Erythroblast (primary cell): ENCODE measurements at regions not wholly inside any gene's neighbourhood (a gene's known extent, or its start where the extent isn't known, plus 50 kb on each side); places are given as distances from the start of the nearest gene placed in this dataset.

Experiments
- DNase-seq, 2 experiments: peaks; one replicate each; lab custom pipeline; 2025; lab: John Stamatoyannopoulos, UW
- GATA1 ChIP-seq: IDR thresholded peaks from 2 replicates; pipeline ENCODE4 v1.6.1; 2011; ENCODE audit warnings: low read depth, mild to moderate bottlenecking, control low read depth, low read length, moderate library complexity
- POLR2A ChIP-seq: IDR thresholded peaks from 2 replicates; pipeline ENCODE4 v1.6.1; 2011; ENCODE audit warnings: mild to moderate bottlenecking, low read length

DNA sequence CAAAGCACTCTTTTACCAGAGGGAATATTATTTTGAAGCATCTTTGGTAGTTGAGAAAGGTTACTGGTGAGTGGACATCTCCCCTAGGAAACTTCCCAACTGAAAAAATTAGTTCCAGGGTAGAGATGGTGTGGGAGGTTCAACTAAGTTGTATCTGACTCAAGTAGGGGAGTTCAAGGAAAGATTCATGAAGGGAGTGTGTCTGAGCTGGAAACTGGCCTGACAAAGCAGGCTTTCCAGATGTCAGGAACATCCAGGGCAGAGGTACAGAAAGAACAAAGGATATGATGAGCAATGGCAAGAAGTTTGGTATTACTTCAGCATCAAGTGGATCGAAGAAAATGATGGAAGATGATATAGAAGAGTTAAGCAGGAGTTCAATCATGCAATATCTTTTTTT, 458.0 kb upstream of the RIOK2 start:
- no peak for TF ChIP-seq POLR2A
- no peak for TF ChIP-seq GATA1
- DNase-seq = no peak

- DNase-seq = no peak
- TF ChIP-seq POLR2A (no peak), GATA1 (no peak)
These were observed 461.2 kb upstream of the RIOK2 start for GRCh38 chr5:97644206-97644605.

DNA sequence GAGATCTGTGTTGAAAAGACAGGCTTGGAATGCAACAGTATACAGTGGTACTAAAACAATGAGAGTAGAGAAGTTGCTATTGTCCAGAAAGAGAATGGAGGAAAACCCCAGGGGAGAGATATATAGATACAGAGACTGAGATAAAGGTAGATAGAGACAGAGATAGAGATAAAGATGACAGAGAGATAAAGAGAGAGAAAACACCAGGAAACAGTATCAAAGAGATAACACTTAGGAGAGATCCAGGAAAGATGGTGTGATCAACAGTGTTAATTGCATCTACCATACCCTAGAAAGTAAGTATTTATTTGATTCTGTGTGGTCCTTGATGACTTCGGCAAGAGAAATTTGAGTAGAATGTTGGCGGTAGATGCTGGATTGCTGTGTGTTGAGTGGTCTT, 461.8 kb upstream of the RIOK2 start:
- DNase-seq = no peak
- TF ChIP-seq POLR2A (no peak), GATA1 (no peak)

GRCh38 chr5:97657239-97657638, 474.2 kb upstream of the RIOK2 start:
- TF ChIP-seq POLR2A (no peak), GATA1 (no peak)
- no peak for DNase-seq

- no peak for DNase-seq
- TF ChIP-seq GATA1 = no peak
- no peak for TF ChIP-seq POLR2A
These were observed 475.3 kb upstream of the RIOK2 start for GRCh38 chr5:97658116-97658900.

DNA sequence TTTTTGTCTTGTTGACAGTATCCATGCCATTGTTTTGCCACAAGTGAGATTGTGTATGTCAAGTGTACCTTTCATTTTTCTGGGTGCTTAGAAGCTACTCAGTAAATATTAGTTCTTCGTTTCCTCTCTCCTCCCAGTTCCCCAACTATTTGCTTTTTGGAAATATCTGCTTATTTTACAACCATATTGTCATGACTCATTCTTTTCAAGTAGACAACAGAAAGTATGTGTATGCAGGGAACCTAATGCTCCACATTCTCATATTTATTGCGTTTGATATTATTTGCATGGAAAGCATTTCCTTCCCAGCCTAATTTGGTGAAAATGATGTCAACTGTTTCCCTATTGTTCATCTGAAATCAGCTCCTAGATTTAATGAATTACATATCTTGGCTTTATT, 483.7 kb upstream of the RIOK2 start:
- TF ChIP-seq POLR2A (no peak), GATA1 (no peak)
- DNase-seq = no peak

- no peak for TF ChIP-seq POLR2A
- TF ChIP-seq GATA1 = no peak
- DNase-seq = no peak
These were observed 487.4 kb upstream of the RIOK2 start for GRCh38 chr5:97670447-97670846.

GRCh38 chr5:97676608-97677007, 493.6 kb upstream of the RIOK2 start:
- DNase-seq = no peak
- TF ChIP-seq GATA1 (no peak), POLR2A (no peak)

GRCh38 chr5:97694091-97694490, 511.0 kb upstream of the RIOK2 start:
- TF ChIP-seq POLR2A = no peak
- no peak for TF ChIP-seq GATA1
- no peak for DNase-seq

DNA sequence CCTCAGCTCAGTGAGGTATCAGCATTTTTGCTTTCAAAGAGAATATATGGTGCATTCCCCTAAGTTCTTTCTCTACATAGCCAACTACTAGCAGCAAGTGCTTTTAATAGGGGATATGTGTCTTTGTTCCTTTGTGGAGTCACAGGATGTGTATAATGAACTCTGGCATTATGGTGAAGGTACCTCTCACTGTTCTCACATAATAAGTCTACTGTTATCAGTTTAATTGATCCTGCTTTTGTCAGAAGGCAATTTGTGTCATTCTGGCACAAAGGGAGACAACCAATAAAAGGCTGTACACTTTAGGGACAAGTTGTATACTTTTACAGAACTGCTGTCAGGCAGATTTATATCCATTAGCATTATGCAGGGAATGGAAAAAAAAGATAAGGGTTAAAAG, 531.4 kb upstream of the RIOK2 start:
- no peak for TF ChIP-seq POLR2A
- TF ChIP-seq GATA1 = no peak

GRCh38 chr5:97726106-97726505, 543.1 kb upstream of the RIOK2 start:
- TF ChIP-seq GATA1 (no peak), POLR2A (no peak)
- no peak for DNase-seq

More for the DNA sequence above, 531.4 kb upstream of the RIOK2 start:
- DNase-seq = no peak

GRCh38 chr5:97728920-97729319, 545.9 kb upstream of the RIOK2 start:
- DNase-seq = no peak
- TF ChIP-seq POLR2A = no peak
- TF ChIP-seq GATA1 = no peak

DNA sequence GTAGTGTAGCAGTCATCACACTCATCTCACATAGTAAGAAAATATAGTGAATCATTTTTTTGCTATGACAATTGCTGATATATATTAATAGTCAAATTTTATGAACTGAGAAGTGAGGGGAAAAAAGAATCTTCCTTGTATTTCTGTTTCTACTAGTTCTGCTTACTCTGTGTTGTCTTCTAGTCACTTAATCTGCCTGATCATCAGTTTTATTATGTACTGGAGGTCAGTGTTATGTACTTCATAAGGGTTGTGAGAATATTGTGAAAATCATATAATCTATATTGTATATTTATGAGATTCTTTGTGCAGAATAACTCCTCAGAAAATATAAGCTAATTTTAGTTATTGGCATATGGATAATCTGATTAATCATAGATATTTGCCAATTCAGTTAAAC, 546.9 kb upstream of the RIOK2 start:
- TF ChIP-seq GATA1 (no peak), POLR2A (no peak)
- DNase-seq = no peak

DNA sequence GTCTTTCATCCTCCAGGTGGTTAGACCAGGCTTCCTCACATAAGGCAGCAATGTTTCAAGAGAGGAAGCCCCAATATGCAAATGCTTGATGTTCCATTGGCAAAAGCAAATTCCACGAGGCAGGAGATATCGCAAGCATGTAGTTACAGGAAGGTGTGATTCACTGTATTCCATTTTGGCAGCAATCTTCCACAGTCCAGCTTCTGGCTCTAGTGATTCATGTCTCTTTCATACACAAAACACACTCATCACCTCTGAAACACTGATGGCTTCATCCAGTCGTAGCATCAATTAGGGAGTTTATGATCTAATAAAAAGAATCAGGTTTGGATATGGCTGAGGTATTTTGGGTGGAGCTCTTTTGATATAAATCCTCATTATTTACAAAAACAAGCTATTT, 552.2 kb upstream of the RIOK2 start:
- TF ChIP-seq POLR2A = no peak
- no peak for TF ChIP-seq GATA1
- DNase-seq = no peak

DNA sequence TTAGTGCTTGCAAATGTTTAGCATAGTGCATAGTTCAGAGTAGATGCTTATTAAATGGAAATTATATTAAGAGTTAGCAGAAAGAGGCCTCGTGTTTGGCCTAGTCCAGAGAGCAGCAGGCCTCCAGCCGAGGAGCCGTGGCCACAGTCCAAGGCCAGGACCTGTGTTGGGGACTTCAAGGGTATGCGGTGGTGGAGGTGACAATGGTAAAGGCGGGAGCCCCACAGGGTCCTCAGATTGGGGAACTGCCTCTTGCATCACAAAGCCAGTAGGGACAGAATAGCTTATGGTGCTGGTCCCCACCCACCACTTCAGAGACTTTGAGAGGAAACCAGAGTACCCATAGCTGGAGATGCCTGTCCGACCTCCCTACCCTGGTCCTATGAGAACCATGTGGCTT, 554.6 kb upstream of the RIOK2 start:
- no peak for TF ChIP-seq POLR2A
- no peak for TF ChIP-seq GATA1
- no peak for DNase-seq

DNA sequence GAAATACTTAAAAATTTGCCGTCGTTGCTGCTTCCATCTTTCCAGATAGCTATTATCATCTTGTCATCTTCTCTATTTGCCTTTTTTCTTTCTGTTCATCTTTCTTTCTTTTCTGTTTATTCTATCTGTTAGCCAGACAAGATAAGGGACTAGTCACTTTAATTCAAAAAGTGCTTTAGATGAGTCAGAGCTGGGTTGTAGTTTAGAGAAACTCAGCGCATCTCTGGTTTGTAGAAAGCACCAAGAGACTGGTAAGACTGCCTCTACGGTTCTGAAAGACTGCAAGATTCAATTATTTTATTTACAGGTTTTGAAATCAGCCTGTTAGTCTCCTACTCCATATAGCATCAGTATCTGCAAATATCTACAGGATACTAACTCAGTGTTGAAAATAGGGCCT, 562.8 kb upstream of the RIOK2 start:
- TF ChIP-seq GATA1 (no peak), POLR2A (no peak)
- DNase-seq = no peak

DNA sequence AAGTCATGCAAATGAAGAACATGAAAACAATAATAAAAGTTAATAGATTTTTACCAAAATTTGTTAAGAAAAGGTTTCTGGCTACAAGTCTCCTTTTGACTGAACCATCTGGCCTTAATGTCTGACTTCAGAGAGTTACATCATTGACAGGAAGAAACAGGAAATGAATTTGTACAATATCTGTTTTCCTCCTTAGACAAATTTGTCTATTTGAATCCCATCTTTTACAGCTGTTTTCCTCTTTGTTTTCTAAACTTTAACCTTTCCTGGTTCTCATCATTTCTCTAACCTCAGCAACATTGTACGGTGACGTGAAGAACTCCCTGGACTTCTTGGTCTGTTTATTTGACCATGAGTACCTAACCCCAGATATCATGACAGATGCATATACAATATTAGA, 567.5 kb upstream of the RIOK2 start:
- no peak for DNase-seq
- TF ChIP-seq GATA1 (no peak), POLR2A (no peak)
